B cell (primary cell): ENCODE measurements at regions not wholly inside any gene's neighbourhood (a gene's known extent, or its start where the extent isn't known, plus 50 kb on each side); places are given as distances from the start of the nearest gene placed in this dataset.

Experiments used
- ATAC-seq: fragments of 200-7000 bp; cut with Tn5 transposase; one replicate; pipeline ENCODE4 v1.10.0; 2021; ENCODE audit warnings: low read depth, mild to moderate bottlenecking, moderate number of reproducible peaks, moderate library complexity
- CTCF ChIA-PET: fragments of 350-600 bp; sonication (Branson Sonifier 250); formaldehyde crosslinking; loops from one replicate; lab custom pipeline; 2021; ENCODE audit warnings: antibody characterized with exemption, inconsistent platforms; lab: Charles Lee
- POLR2A ChIA-PET: fragments of 350-600 bp; sonication (Branson Sonifier 250); formaldehyde crosslinking; loops from one replicate; lab custom pipeline; 2021; ENCODE audit warnings: antibody characterized with exemption; lab: Charles Lee
- DNase-seq: peaks from one replicate; pipeline ENCODE4 v3.0.0; 2013
- H2AFZ ChIP-seq: 2 replicates; pipeline ENCODE4 v1.6.1; 2012; ENCODE audit warnings: mild to moderate bottlenecking, low read depth, low read length; ENCODE audit not compliant: insufficient read depth, poor library complexity, severe bottlenecking
- H3K27ac ChIP-seq, 2 donors: 1 replicate in 1 of 2; 2 replicates in 1 of 2; pipeline ENCODE4 v1.5.1; 2012 to 2013; ENCODE audit warnings: low read length in 2 of 2, mild to moderate bottlenecking in 2 of 2, moderate library complexity in 1 of 2
- H3K27me3 ChIP-seq, 4 experiments: fragments of 200-600 bp in 1 of 4; sonication (generic) in 1 of 4; replicated peaks in 1 of 4; 1 replicate in 2 of 4; 2 replicates in 2 of 4; pipeline versions ENCODE4 v1.6.1 to v1.7.0; 2013 to 2016; ENCODE audit warnings: low read length in 3 of 4, mild to moderate bottlenecking in 2 of 4, mixed read lengths in 1 of 4, moderate library complexity in 1 of 4; ENCODE audit not compliant: insufficient read depth in 4 of 4, control insufficient read depth in 3 of 4; ENCODE audit errors: control extremely low read depth in 1 of 4
- H3K36me3 ChIP-seq, 2 experiments: replicated peaks in 1 of 2; 1 replicate in 1 of 2; 2 replicates in 1 of 2; pipeline versions ENCODE4 v1.6.1 to v1.7.1; 2013; ENCODE audit warnings: low read length in 1 of 2; ENCODE audit not compliant: insufficient read depth in 2 of 2, control insufficient read depth in 1 of 2; ENCODE audit errors: control extremely low read depth in 1 of 2, extremely low read depth in 1 of 2
- H3K4me1 ChIP-seq, 2 donors: fragments of 200-600 bp in 1 of 2; sonication (generic) in 1 of 2; 1 replicate in 1 of 2; 2 replicates in 1 of 2; pipeline versions ENCODE4 v1.5.1 to v1.6.1; 2013 to 2017; ENCODE audit warnings: low read length in 2 of 2; ENCODE audit not compliant: control insufficient read depth in 2 of 2, insufficient read depth in 2 of 2
- H3K4me2 ChIP-seq: replicated peaks from 2 replicates; pipeline ENCODE3; 2012; ENCODE audit warnings: mild to moderate bottlenecking, low read depth, low read length; ENCODE audit not compliant: poor library complexity, severe bottlenecking
- H3K4me3 ChIP-seq, 5 experiments: fragments of 200-600 bp in 1 of 5; sonication (generic) in 1 of 5; 1 replicate in 3 of 5; 2 replicates in 2 of 5; pipeline versions ENCODE4 v1.5.1 to v1.7.0; 2011 to 2016; ENCODE audit warnings: low read length in 4 of 5, mild to moderate bottlenecking in 4 of 5, low read depth in 2 of 5, control low read depth in 1 of 5, moderate library complexity in 1 of 5; ENCODE audit not compliant: insufficient read depth in 1 of 5; ENCODE audit errors: control extremely low read depth in 1 of 5, extremely low read depth in 1 of 5
- H3K79me2 ChIP-seq: fragments of 200-600 bp; sonication (generic); one replicate; pipeline ENCODE4 v1.6.0; 2016; ENCODE audit warnings: low read length; ENCODE audit not compliant: control insufficient read depth, insufficient read depth
- H3K9ac ChIP-seq: fragments of 200-600 bp; sonication (generic); 2 replicates; pipeline ENCODE4 v1.6.1; 2017; ENCODE audit warnings: mild to moderate bottlenecking, low read length, moderate library complexity
- H3K9me3 ChIP-seq, 3 donors: one replicate each; pipeline versions ENCODE4 v1.6.1 to v1.7.1; 2013; ENCODE audit warnings: low read length in 2 of 3; ENCODE audit not compliant: control insufficient read depth in 2 of 3, insufficient read depth in 1 of 3; ENCODE audit errors: control extremely low read depth in 1 of 3
- H4K20me1 ChIP-seq: 2 replicates; pipeline ENCODE4 v1.6.0; 2012; ENCODE audit warnings: mild to moderate bottlenecking, low read length; ENCODE audit not compliant: insufficient read depth, control insufficient read depth, poor library complexity, severe bottlenecking
- H3K27ac Mint-ChIP-seq: one replicate; pipeline ENCODE4 v1.8.0; 2021; ENCODE audit warnings: mixed read lengths
- H3K27me3 Mint-ChIP-seq: one replicate; pipeline ENCODE4 v1.8.0; 2021; ENCODE audit warnings: mixed read lengths
- H3K4me1 Mint-ChIP-seq: one replicate; pipeline ENCODE4 v1.8.0; 2021; ENCODE audit warnings: mixed read lengths
- H3K4me3 Mint-ChIP-seq: one replicate; pipeline ENCODE4 v1.8.0; 2021; ENCODE audit warnings: mixed read lengths
- H3K9me3 Mint-ChIP-seq: one replicate; pipeline ENCODE4 v1.8.0; 2022; ENCODE audit warnings: mixed read lengths; ENCODE audit not compliant: insufficient read depth
- CTCF ChIP-seq: fragments of 200-600 bp; IDR thresholded peaks from one replicate; pipeline ENCODE4 v1.8.0; 2022; ENCODE audit warnings: antibody characterized with exemption, mild to moderate bottlenecking
- EZH2 ChIP-seq: IDR thresholded peaks from 2 replicates; pipeline ENCODE4 v1.6.1; 2012; ENCODE audit warnings: borderline replicate concordance, low read depth, mild to moderate bottlenecking, moderate library complexity, low read length; ENCODE audit not compliant: insufficient read depth, poor library complexity, severe bottlenecking
- WGBS: methylation state at CpG from one replicate; pipeline ENCODE4 v1.1.5; 2013; ENCODE audit warnings: missing lambda C conversion rate; ENCODE audit not compliant: insufficient coverage; 5-methylcytosine and 5-hydroxymethylcytosine counted together
- intact Hi-C: fragments of 100-400 bp; cut with micrococcal nuclease; formaldehyde crosslinking; loops from one replicate; pipeline ENCODE4 v1.10.0; 2022

GRCh38 chr9:94479757-94480156 is 75.1 kb upstream of the PCAT7 start:
- no peak for DNase-seq
- intact Hi-C loops, result no loop called here
- 86% methylated on average over 7 of the region's 9 CpGs for WGBS
- Mint-ChIP-seq H3K4me1 (no peaks in the 10 kb centered on the region), H3K27me3 (peaks cover 3% of the 10 kb centered on the region), H3K4me3 (no peak overlapping the region), H3K27ac (no peak overlapping the region), H3K9me3 (no peaks in the 10 kb centered on the region)
- no peaks in the 10 kb centered on the region for H3K36me3 ChIP-seq
- no peak overlapping the region for H3K27ac ChIP-seq
- H3K9me3 ChIP-seq, result peaks cover 0 to 2% (median 0%) of the 10 kb centered on the region in 3 donors
- no peaks in the 10 kb centered on the region for H3K4me1 ChIP-seq
- no peak overlapping the region for H3K9ac ChIP-seq
- H2AFZ ChIP-seq, result no peak overlapping the region
- ChIA-PET POLR2A (no interaction called here), CTCF (no interaction called here)
- no peaks in the 10 kb centered on the region for H4K20me1 ChIP-seq
- peaks cover 0 to 4% (median 0%) of the 10 kb centered on the region in 4 experiments for H3K27me3 ChIP-seq
- no peak overlapping the region for H3K4me3 ChIP-seq
- ATAC-seq, result no peak
- no peak overlapping the region for H3K4me2 ChIP-seq
- no peak for TF ChIP-seq CTCF
- no peak for TF ChIP-seq EZH2
- no peaks in the 10 kb centered on the region for H3K79me2 ChIP-seq

- H4K20me1 ChIP-seq, result no peaks in the 10 kb centered on the region
- H3K9me3 ChIP-seq, result peaks cover 0 to 2% (median 0%) of the 10 kb centered on the region in 3 donors
- ChIA-PET POLR2A (no interaction called here), CTCF (no interaction called here)
- H3K4me1 ChIP-seq, result no peaks in the 10 kb centered on the region
- no peak overlapping the region for H2AFZ ChIP-seq
- DNase-seq (no peak), ATAC-seq (no peak)
- no peak overlapping the region for H3K4me3 ChIP-seq
- H3K4me2 ChIP-seq, result no peak overlapping the region
- no peaks in the 10 kb centered on the region for H3K36me3 ChIP-seq
- intact Hi-C loops, result no loop called here
- H3K27ac ChIP-seq, result no peak overlapping the region
- peaks cover 0 to 4% (median 0%) of the 10 kb centered on the region in 4 experiments for H3K27me3 ChIP-seq
- Mint-ChIP-seq H3K27me3 (peaks cover 3% of the 10 kb centered on the region), H3K4me1 (no peaks in the 10 kb centered on the region), H3K4me3 (no peak overlapping the region), H3K27ac (no peak overlapping the region), H3K9me3 (no peaks in the 10 kb centered on the region)
- TF ChIP-seq CTCF (no peak), EZH2 (no peak)
- no peaks in the 10 kb centered on the region for H3K79me2 ChIP-seq
- 96% methylated on average over 11 of the region's 11 CpGs for WGBS
- H3K9ac ChIP-seq, result no peak overlapping the region
Measured at GRCh38 chr9:94480205-94480604, 74.7 kb upstream of the PCAT7 start.
